SK-N-DZ (cell line): ENCODE measurements at regions not wholly inside any gene's neighbourhood (a gene's known extent, or its start where the extent isn't known, plus 50 kb on each side); places are given as distances from the start of the nearest gene placed in this dataset.

Experiments used
- DNase-seq: peaks from one replicate; pipeline ENCODE4 v3.0.0-alpha.2; 2015; ENCODE audit warnings: low spot score

GRCh38 chr5:166045961-166046360 is 2245.5 kb upstream of the WWC1 start:
- DNase-seq, result no peak

GRCh38 chr5:166046956-166047355 is 2244.5 kb upstream of the WWC1 start:
- no peak for DNase-seq

- DNase-seq, result no peak
Observed at GRCh38 chr5:166050531-166050930, 2240.9 kb upstream of the WWC1 start.

- peak; percentile 39 for DNase-seq
Observed at GRCh38 chr5:166058660-166059059, 2232.8 kb upstream of the WWC1 start.

GRCh38 chr5:166062094-166062493 is 2229.4 kb upstream of the WWC1 start:
- DNase-seq, result no peak

GRCh38 chr5:166062719-166063118 is 2228.7 kb upstream of the WWC1 start:
- no peak for DNase-seq

- no peak for DNase-seq
Observed at GRCh38 chr5:166063261-166063660, 2228.2 kb upstream of the WWC1 start.

- no peak for DNase-seq
Observed at GRCh38 chr5:166068547-166069335, 2222.7 kb upstream of the WWC1 start.

- no peak for DNase-seq
Observed at GRCh38 chr5:166073901-166074581, 2217.4 kb upstream of the WWC1 start.

GRCh38 chr5:166074582-166075481 is 2216.6 kb upstream of the WWC1 start:
- DNase-seq, result no peak

- DNase-seq, result no peak
Observed at GRCh38 chr5:166083183-166083959, 2208.1 kb upstream of the WWC1 start.

GRCh38 chr5:166086568-166086967 is 2204.9 kb upstream of the WWC1 start:
- DNase-seq, result no peak

- DNase-seq, result no peak
Observed at GRCh38 chr5:166088389-166089039, 2202.9 kb upstream of the WWC1 start.

- DNase-seq, result no peak
Observed at GRCh38 chr5:166091931-166092330, 2199.5 kb upstream of the WWC1 start.

GRCh38 chr5:166093312-166093711 is 2198.1 kb upstream of the WWC1 start:
- no peak for DNase-seq

GRCh38 chr5:166102947-166103346 is 2188.5 kb upstream of the WWC1 start:
- DNase-seq, result no peak

GRCh38 chr5:166111021-166111420 is 2180.4 kb upstream of the WWC1 start:
- DNase-seq, result peak; percentile 54

- no peak for DNase-seq
Observed at GRCh38 chr5:166117072-166118066, 2174.1 kb upstream of the WWC1 start.

- DNase-seq, result no peak
Observed at GRCh38 chr5:166119506-166119905, 2171.9 kb upstream of the WWC1 start.

- DNase-seq, result peak; percentile 27
Observed at GRCh38 chr5:166123717-166124116, 2167.7 kb upstream of the WWC1 start.
